Activated T-helper 2 cell treated with anti-CD3 and anti-CD28 coated beads, Interferon-gamma antibody, Interleukin-2, Interleukin-4, amounts not matched to agents 10 μg/mL and 5 μg/mL and 100 μg/mL, durations not matched to agents 14 hours and 24 hours and 36 hours (primary cell): ENCODE measurements at regions not wholly inside any gene's neighbourhood (a gene's known extent, or its start where the extent isn't known, plus 50 kb on each side); places are given as distances from the start of the nearest gene placed in this dataset.
"Not testable (repeated sequence)": the region's sequence is repeated elsewhere in the genome, so short reads cannot be mapped to it uniquely, and the experiment has no call there.

ENCODE experiments used
- DNase-seq: peaks from one replicate; pipeline ENCODE4 v3.0.0; 2021; ENCODE audit warnings: low spot score
- H3K27ac Mint-ChIP-seq: one replicate; pipeline ENCODE4 v1.8.0; 2021; ENCODE audit warnings: mixed read lengths
- H3K27me3 Mint-ChIP-seq: one replicate; pipeline ENCODE4 v1.8.0; 2021; ENCODE audit warnings: low read depth, mixed read lengths
- H3K36me3 Mint-ChIP-seq: one replicate; pipeline ENCODE4 v1.8.0; 2021; ENCODE audit warnings: low read depth, mixed read lengths
- H3K4me1 Mint-ChIP-seq: one replicate; pipeline ENCODE4 v1.8.0; 2021; ENCODE audit warnings: low read depth, mixed read lengths
- H3K4me3 Mint-ChIP-seq: one replicate; pipeline ENCODE4 v1.8.0; 2021; ENCODE audit warnings: low read depth, mild to moderate bottlenecking, moderate library complexity, mixed read lengths
- H3K9me3 Mint-ChIP-seq: one replicate; pipeline ENCODE4 v1.8.0; 2021; ENCODE audit warnings: mixed read lengths
- intact Hi-C: fragments of 100-400 bp; cut with micrococcal nuclease; formaldehyde crosslinking; loops from one replicate; pipeline ENCODE4 v1.15.1; 2023

DNA sequence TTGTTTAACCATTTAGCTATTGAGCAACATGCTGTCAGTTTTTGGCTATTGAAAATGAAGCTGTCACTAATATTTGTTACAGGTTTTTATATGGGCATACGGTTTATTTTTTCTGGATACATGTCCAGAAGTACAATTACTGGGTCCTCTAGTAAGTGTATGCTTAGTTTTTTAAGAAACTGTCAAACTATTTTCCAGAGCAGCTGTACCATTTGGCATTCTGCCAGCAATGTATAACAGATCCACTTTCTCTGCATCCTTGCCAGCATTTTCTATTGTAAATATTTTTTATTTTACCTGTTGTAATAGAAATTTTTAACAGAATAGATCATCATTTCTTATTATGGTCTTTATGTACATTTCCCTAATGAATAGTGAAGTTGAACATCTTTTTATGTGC lies 658.8 kb downstream of the EDEM1 start:
- intact Hi-C loops = no loop called here
- H3K4me1 Mint-ChIP-seq = no peaks in the 10 kb centered on the region
- H3K36me3 Mint-ChIP-seq = no peaks in the 10 kb centered on the region
- DNase-seq = no peak
- no peak overlapping the region for H3K4me3 Mint-ChIP-seq
- H3K27me3 Mint-ChIP-seq = no peaks in the 10 kb centered on the region
- H3K9me3 Mint-ChIP-seq = peaks cover 3% of the 10 kb centered on the region
- no peak overlapping the region for H3K27ac Mint-ChIP-seq

- H3K9me3 Mint-ChIP-seq = no peaks in the 10 kb centered on the region
- no peak overlapping the region for H3K4me3 Mint-ChIP-seq
- H3K27me3 Mint-ChIP-seq = no peaks in the 10 kb centered on the region
- H3K4me1 Mint-ChIP-seq = no peaks in the 10 kb centered on the region
- intact Hi-C loops = no loop called here
- no peak for DNase-seq
- no peak overlapping the region for H3K27ac Mint-ChIP-seq
- no peaks in the 10 kb centered on the region for H3K36me3 Mint-ChIP-seq
Observed at GRCh38 chr3:5861151-5861550, 673.6 kb downstream of the EDEM1 start.

GRCh38 chr3:5874931-5875341 lies 687.4 kb downstream of the EDEM1 start:
- no peak overlapping the region for H3K4me3 Mint-ChIP-seq
- intact Hi-C loops = no loop called here
- H3K9me3 Mint-ChIP-seq = peaks cover 3% of the 10 kb centered on the region
- DNase-seq = no peak
- H3K4me1 Mint-ChIP-seq = no peaks in the 10 kb centered on the region
- no peaks in the 10 kb centered on the region for H3K27me3 Mint-ChIP-seq
- no peaks in the 10 kb centered on the region for H3K36me3 Mint-ChIP-seq
- H3K27ac Mint-ChIP-seq = no peak overlapping the region

- H3K27ac Mint-ChIP-seq = no peak overlapping the region
- H3K36me3 Mint-ChIP-seq = no peaks in the 10 kb centered on the region
- H3K27me3 Mint-ChIP-seq = no peaks in the 10 kb centered on the region
- DNase-seq = no peak
- peaks cover 5% of the 10 kb centered on the region for H3K9me3 Mint-ChIP-seq
- H3K4me1 Mint-ChIP-seq = no peaks in the 10 kb centered on the region
- no peak overlapping the region for H3K4me3 Mint-ChIP-seq
- intact Hi-C loops = no loop called here
Observed at GRCh38 chr3:5888851-5889250, 701.3 kb downstream of the EDEM1 start.

DNA sequence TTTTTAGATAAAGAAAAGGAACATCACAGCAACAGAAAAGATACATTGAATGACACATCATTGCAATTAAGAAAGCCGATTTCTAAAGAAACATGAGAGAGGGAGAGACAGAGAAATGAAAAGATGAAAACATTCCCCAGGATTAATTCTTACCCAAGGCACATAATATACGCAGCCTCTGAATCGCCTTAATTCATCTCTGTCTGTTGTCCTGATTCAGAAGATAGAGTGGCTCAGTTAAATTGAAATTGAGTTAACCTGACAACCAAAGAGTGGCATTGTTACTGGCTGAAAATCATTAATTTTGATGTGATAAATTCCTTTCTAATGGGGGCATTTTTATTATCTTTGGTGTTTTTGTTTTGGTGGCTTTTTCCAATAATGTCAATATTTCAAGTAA lies 701.9 kb downstream of the EDEM1 start:
- intact Hi-C loops = no loop called here
- Mint-ChIP-seq H3K9me3 (peaks cover 5% of the 10 kb centered on the region), H3K4me3 (no peak overlapping the region), H3K4me1 (no peaks in the 10 kb centered on the region), H3K36me3 (no peaks in the 10 kb centered on the region), H3K27me3 (no peaks in the 10 kb centered on the region), H3K27ac (no peak overlapping the region)
- DNase-seq = no peak

DNA sequence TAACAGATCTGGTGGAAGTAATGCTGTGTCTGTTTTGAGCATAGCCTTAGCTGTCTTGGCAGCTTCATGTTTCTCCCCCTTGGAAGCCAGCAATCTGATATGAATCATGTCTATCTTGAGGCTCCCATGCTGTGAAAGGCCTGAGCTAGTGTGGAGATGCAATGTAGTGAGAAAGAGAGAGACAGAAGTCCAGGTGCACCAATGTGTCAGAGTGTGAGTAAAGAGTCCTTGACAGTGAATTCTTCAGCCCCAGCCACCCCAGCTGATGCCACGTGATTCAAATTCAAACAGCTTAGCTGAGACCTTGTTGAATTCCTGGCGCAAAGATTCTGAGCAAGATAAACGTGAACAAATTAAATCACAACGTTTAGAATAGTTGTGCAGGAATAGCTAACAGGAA lies 704.2 kb downstream of the EDEM1 start:
- Mint-ChIP-seq H3K4me1 (no peaks in the 10 kb centered on the region), H3K36me3 (no peaks in the 10 kb centered on the region), H3K27ac (no peak overlapping the region), H3K4me3 (no peak overlapping the region), H3K9me3 (peaks cover 5% of the 10 kb centered on the region), H3K27me3 (no peaks in the 10 kb centered on the region)
- intact Hi-C loops = no loop called here
- no peak for DNase-seq

DNA sequence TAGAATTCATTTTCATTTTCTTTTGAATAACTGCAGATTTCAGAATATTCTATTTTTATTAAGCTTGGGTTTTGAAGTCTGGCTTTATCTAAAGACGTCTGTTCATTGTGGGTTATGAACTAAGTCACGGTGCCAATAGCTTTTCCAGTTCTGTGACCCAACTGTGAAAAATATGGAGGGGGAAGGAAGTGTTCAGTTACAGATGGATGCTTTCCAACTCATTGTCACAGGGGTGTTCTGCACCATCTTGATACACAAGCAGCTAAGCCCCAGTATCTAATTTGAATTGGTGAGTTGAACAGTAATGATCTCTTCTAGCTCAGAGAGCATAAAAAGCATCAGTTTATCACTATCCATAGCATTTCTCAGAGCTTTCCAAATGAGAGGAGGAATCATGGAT lies 710.6 kb downstream of the EDEM1 start:
- no peaks in the 10 kb centered on the region for H3K27me3 Mint-ChIP-seq

DNA sequence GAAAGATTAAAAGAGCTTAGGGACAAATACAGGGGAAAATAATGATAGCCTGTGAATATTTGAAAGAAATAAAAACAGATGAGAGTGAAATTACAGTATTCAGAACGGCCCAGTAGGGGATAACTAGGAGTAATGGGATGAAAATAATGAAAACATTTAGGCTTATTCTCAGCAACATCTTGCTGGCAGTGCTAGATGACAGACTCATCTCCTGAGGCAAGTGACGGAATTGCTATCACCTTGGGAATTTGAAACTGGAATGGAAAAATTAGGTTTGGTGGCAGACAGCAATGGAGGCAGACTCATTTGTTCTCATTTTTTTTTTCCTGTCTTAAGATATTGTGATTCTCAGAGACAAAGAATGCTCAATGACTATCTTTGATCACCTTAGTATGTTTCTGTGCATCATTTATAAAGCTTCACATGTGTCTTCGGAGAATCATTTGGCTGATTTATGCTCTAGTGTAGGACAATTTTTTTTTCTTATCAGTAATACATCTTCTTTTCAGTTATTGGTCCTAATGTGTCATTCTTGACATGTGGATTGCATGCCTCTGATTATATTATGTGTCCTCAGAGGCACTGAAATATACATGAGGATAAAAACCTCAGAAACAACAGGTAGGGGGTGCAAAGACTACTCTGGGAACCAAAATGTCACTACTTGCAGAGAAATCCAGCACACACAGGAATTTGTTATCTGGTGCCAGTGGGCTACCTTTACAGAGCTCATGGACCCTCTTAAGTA lies 711.7 kb downstream of the EDEM1 start:
- intact Hi-C loops = no loop called here
- Mint-ChIP-seq H3K4me3 (no peak overlapping the region), H3K27ac (no peak overlapping the region), H3K9me3 (peaks cover 12% of the 10 kb centered on the region), H3K4me1 (no peaks in the 10 kb centered on the region), H3K36me3 (no peaks in the 10 kb centered on the region), H3K27me3 (no peaks in the 10 kb centered on the region)
- no peak for DNase-seq

More for the DNA sequence above, 710.6 kb downstream of the EDEM1 start:
- Mint-ChIP-seq H3K36me3 (no peaks in the 10 kb centered on the region), H3K27ac (no peak overlapping the region), H3K4me1 (no peaks in the 10 kb centered on the region), H3K9me3 (peaks cover 10% of the 10 kb centered on the region), H3K4me3 (no peak overlapping the region)
- intact Hi-C loops = no loop called here
- DNase-seq = no peak

DNA sequence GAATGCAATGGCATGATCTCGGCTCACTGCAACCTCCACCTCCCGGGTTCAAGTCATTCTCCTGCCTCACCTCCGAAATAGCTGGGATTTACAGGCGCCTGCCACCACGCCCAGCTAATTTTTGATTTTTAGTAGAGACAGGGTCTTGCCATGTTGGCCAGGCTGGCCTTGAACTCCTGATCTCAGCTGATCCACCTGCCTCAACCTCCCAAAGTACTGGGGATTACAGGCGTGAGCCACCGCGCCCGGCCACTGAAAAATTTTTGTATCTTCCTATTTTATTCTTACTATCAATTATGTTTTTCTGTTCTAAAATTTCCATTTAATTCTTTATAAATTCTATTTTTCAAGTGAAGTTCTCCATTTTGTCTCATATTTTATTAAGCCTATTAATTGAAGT lies 730.4 kb downstream of the EDEM1 start:
- DNase-seq = no peak
- Mint-ChIP-seq H3K36me3 (no peaks in the 10 kb centered on the region), H3K4me3 (no peak overlapping the region), H3K4me1 (no peaks in the 10 kb centered on the region), H3K9me3 (peaks cover 26% of the 10 kb centered on the region), H3K27ac (no peak overlapping the region), H3K27me3 (no peaks in the 10 kb centered on the region)
- intact Hi-C loops = no loop called here

DNA sequence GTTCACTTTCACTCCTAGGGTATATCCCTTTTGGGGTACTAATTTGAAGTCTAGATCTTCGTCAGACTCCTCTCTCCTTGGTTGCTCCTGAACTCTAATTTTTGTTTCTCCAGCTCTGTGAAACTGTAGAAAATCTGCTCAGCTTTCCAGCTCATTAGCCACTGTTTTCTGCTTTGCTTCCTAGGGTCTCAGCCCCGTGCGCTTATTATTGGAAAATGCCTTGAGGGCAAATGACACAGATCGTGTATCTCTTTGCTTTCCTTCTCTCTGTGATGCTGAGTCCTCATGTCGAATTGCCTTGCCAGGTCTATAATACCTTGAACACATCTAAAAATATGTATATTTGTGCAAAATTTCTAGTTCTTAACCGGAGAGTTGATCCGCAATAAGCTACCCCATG lies 731.1 kb downstream of the EDEM1 start:
- intact Hi-C loops = no loop called here
- H3K27me3 Mint-ChIP-seq = no peaks in the 10 kb centered on the region
- no peak overlapping the region for H3K4me3 Mint-ChIP-seq
- no peaks in the 10 kb centered on the region for H3K36me3 Mint-ChIP-seq
- no peak overlapping the region for H3K27ac Mint-ChIP-seq
- DNase-seq = no peak
- no peaks in the 10 kb centered on the region for H3K4me1 Mint-ChIP-seq
- H3K9me3 Mint-ChIP-seq = peaks cover 31% of the 10 kb centered on the region

GRCh38 chr3:5929027-5929426 lies 741.5 kb downstream of the EDEM1 start:
- Mint-ChIP-seq H3K4me1 (no peaks in the 10 kb centered on the region), H3K27ac (no peak overlapping the region), H3K4me3 (no peak overlapping the region), H3K27me3 (no peaks in the 10 kb centered on the region), H3K9me3 (peaks cover 4% of the 10 kb centered on the region), H3K36me3 (no peaks in the 10 kb centered on the region)
- intact Hi-C loops = no loop called here
- DNase-seq = no peak

- H3K4me1 Mint-ChIP-seq, H3K36me3 Mint-ChIP-seq, H3K27ac Mint-ChIP-seq, DNase-seq, intact Hi-C loops, H3K9me3 Mint-ChIP-seq, H3K4me3 Mint-ChIP-seq, H3K27me3 Mint-ChIP-seq: not testable (repeated sequence)
Observed at GRCh38 chr3:5944061-5944460, 756.6 kb downstream of the EDEM1 start.

- no peaks in the 10 kb centered on the region for H3K9me3 Mint-ChIP-seq
- H3K4me3 Mint-ChIP-seq = no peak overlapping the region
- no peak for DNase-seq
- H3K27me3 Mint-ChIP-seq = no peaks in the 10 kb centered on the region
- intact Hi-C loops = no loop called here
- H3K36me3 Mint-ChIP-seq = no peaks in the 10 kb centered on the region
- no peak overlapping the region for H3K27ac Mint-ChIP-seq
- H3K4me1 Mint-ChIP-seq = no peaks in the 10 kb centered on the region
Observed at GRCh38 chr3:5948084-5948483, 760.6 kb downstream of the EDEM1 start.

- intact Hi-C loops = no loop called here
- Mint-ChIP-seq H3K9me3 (peaks cover 3% of the 10 kb centered on the region), H3K4me1 (no peaks in the 10 kb centered on the region), H3K27me3 (no peaks in the 10 kb centered on the region), H3K36me3 (no peaks in the 10 kb centered on the region), H3K27ac (no peak overlapping the region), H3K4me3 (no peak overlapping the region)
- no peak for DNase-seq
Observed at GRCh38 chr3:5951026-5951425, 763.5 kb downstream of the EDEM1 start.
